ENCODE measurements at regions not wholly inside any gene's neighbourhood (a gene's known extent, or its start where the extent isn't known, plus 50 kb on each side); places are given as distances from the start of the nearest gene placed in this dataset.

GRCh38 chr16:7278636-7279035 is 54.0 kb upstream of the RBFOX1 start:
- no peaks in the 10 kb centered on the region for H3K79me2 ChIP-seq (replicated peaks; ENCODE audit: insufficient read depth)
- no peak for DNase-seq (ENCODE audit: low spot score)
- no peaks in the 10 kb centered on the region for H3K36me3 Mint-ChIP-seq (ENCODE audit: low read depth)
- no peaks in the 10 kb centered on the region; the same call in 1 of the 2 replicates for H3K36me3 ChIP-seq (ENCODE audit: insufficient read depth)
- no peaks in the 10 kb centered on the region for H4K20me1 ChIP-seq (replicated peaks; ENCODE audit: insufficient read depth)
- H3K9me2 ChIP-seq (ENCODE audit: insufficient read depth): no peaks in the 10 kb centered on the region
- TF ChIP-seq JUNB (IDR thresholded peaks at IDR 0.05; ENCODE audit: unreplicated experiment): no peak
- TF ChIP-seq EZH2 (IDR thresholded peaks at IDR 0.05; ENCODE audit: low read depth, unreplicated experiment): no peak
- TF ChIP-seq ZNF114 (CRISPR knock-in tag; IDR thresholded peaks at IDR 0.05): no peak
- no peak for TF ChIP-seq STAT1 (IDR thresholded peaks at IDR 0.05; ENCODE audit: unreplicated experiment)
- no peak for TF ChIP-seq NANOG (IDR thresholded peaks at IDR 0.05; ENCODE audit: borderline replicate concordance)
- TF ChIP-seq POLR2AphosphoS5 (IDR thresholded peaks at IDR 0.05; ENCODE audit: low read depth): no peak
- no peak for TF ChIP-seq ZNF462 (CRISPR knock-in tag; IDR thresholded peaks at IDR 0.05)
- TF ChIP-seq, protein P1, sequence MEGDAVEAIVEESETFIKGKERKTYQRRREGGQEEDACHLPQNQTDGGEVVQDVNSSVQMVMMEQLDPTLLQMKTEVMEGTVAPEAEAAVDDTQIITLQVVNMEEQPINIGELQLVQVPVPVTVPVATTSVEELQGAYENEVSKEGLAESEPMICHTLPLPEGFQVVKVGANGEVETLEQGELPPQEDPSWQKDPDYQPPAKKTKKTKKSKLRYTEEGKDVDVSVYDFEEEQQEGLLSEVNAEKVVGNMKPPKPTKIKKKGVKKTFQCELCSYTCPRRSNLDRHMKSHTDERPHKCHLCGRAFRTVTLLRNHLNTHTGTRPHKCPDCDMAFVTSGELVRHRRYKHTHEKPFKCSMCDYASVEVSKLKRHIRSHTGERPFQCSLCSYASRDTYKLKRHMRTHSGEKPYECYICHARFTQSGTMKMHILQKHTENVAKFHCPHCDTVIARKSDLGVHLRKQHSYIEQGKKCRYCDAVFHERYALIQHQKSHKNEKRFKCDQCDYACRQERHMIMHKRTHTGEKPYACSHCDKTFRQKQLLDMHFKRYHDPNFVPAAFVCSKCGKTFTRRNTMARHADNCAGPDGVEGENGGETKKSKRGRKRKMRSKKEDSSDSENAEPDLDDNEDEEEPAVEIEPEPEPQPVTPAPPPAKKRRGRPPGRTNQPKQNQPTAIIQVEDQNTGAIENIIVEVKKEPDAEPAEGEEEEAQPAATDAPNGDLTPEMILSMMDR (conservative IDR thresholded peaks at IDR 0.05; ENCODE audit: low read depth in 2 of 2): no peak
- TF ChIP-seq CREB1 (CRISPR knock-in tag; IDR thresholded peaks at IDR 0.05; ENCODE audit: low read depth): no peak
- no peak for TF ChIP-seq EZH2phosphoT487 (IDR thresholded peaks at IDR 0.05; ENCODE audit: unreplicated experiment)
- H3K27ac ChIP-seq (ENCODE audit: low read depth): no peak overlapping the region
- no peak overlapping the region for H3K4me3 ChIP-seq
- H3K27me3 ChIP-seq (ENCODE audit: insufficient read depth): no peaks in the 10 kb centered on the region
- no peak overlapping the region for H3K4me3 Mint-ChIP-seq
- H3K9me3 Mint-ChIP-seq: peaks cover 29% of the 10 kb centered on the region; the same call in 2 of the 3 replicates
- no peak overlapping the region for H2AFZ ChIP-seq
- no peaks in the 10 kb centered on the region for H3F3A ChIP-seq (replicated peaks; ENCODE audit: low read depth)
- peaks cover 3% of the 10 kb centered on the region; the same call in 1 of the 3 replicates for H3K4me1 Mint-ChIP-seq
- ATAC-seq: no peak
- no peaks in the 10 kb centered on the region for H3K4me1 ChIP-seq (ENCODE audit: insufficient read depth)
- no peak overlapping the region for H3K27ac Mint-ChIP-seq
- no peak overlapping the region for H3K4me2 ChIP-seq
- peaks cover 2% of the 10 kb centered on the region for H3K27me3 Mint-ChIP-seq (ENCODE audit: insufficient read depth, low read depth, poor library complexity)
